Peyer's patch (tissue), 4 donors: ENCODE measurements at regions not wholly inside any gene's neighbourhood (a gene's known extent, or its start where the extent isn't known, plus 50 kb on each side); places are given as distances from the start of the nearest gene placed in this dataset.
A peak's percentile ranks its signal among the peaks of the same experiment; 100 is the strongest.

Experiments
- DNase-seq, 3 donors: peaks; one replicate each; pipeline ENCODE4 v3.0.0-alpha.2; 2017 to 2019
- H3K27ac ChIP-seq, 4 donors: fragments of 200-600 bp; sonication (generic); one replicate each; pipeline ENCODE4 v1.5.1; 2016 to 2019
- H3K27me3 ChIP-seq, 2 donors: fragments of 200-600 bp; sonication (generic); one replicate each; pipeline ENCODE4 v1.5.1; 2019
- H3K36me3 ChIP-seq, 3 donors: fragments of 200-600 bp; sonication (generic); one replicate each; pipeline ENCODE4 v1.5.1; 2016 to 2019
- H3K4me1 ChIP-seq, 4 donors: fragments of 200-600 bp; sonication (generic); one replicate each; pipeline ENCODE4 v1.5.1; 2016 to 2019
- H3K4me3 ChIP-seq, 4 donors: fragments of 200-600 bp; sonication (generic); 1 replicate in 3 of 4; 2 replicates in 1 of 4; pipeline ENCODE4 v1.5.1; 2016 to 2019; ENCODE audit warnings: mild to moderate bottlenecking in 1 of 4
- H3K9me3 ChIP-seq, 4 donors: fragments of 200-600 bp; sonication (generic); one replicate each; pipeline ENCODE4 v1.5.1; 2016 to 2019; ENCODE audit warnings: mild to moderate bottlenecking in 1 of 4
- CTCF ChIP-seq, 6 experiments: fragments of 450-650 bp in 4 of 6; fragments of 200-600 bp in 2 of 6; sonication (generic) in 1 of 6; IDR thresholded peaks; one replicate each; pipeline ENCODE4 v1.5.1; 2017 to 2019; ENCODE audit warnings: antibody characterized with exemption in 6 of 6, mild to moderate bottlenecking in 3 of 6, moderate library complexity in 1 of 6
- POLR2A ChIP-seq, 2 donors: fragments of 450-650 bp; IDR thresholded peaks; one replicate each; pipeline ENCODE4 v1.5.1; 2017; ENCODE audit warnings: antibody characterized with exemption in 2 of 2, mild to moderate bottlenecking in 2 of 2, moderate library complexity in 2 of 2

- Histone ChIP-seq H3K27me3 (no peaks in the 10 kb centered on the region), H3K4me3 (no peak overlapping the region), H3K4me1 (no peaks in the 10 kb centered on the region), H3K27ac (no peak overlapping the region), H3K36me3 (no peaks in the 10 kb centered on the region), H3K9me3 (no peaks in the 10 kb centered on the region)
- TF ChIP-seq CTCF (IDR thresholded peaks at IDR 0.05) = no peak
- no peak for TF ChIP-seq POLR2A (IDR thresholded peaks at IDR 0.05)
- no peak for DNase-seq
These were observed 2291.1 kb upstream of the PCDH20 start for GRCh38 chr13:63706751-63707150.

GRCh38 chr13:63704521-63704920 is 2288.9 kb upstream of the PCDH20 start:
- H3K27ac ChIP-seq = no peak overlapping the region
- no peaks in the 10 kb centered on the region for H3K4me1 ChIP-seq
- no peak overlapping the region for H3K4me3 ChIP-seq
- H3K27me3 ChIP-seq = no peaks in the 10 kb centered on the region
- no peak for TF ChIP-seq CTCF (IDR thresholded peaks at IDR 0.05)
- TF ChIP-seq POLR2A (IDR thresholded peaks at IDR 0.05) = no peak
- H3K36me3 ChIP-seq = no peaks in the 10 kb centered on the region
- no peak for DNase-seq
- no peaks in the 10 kb centered on the region for H3K9me3 ChIP-seq

GRCh38 chr13:63700350-63700749 is 2284.7 kb upstream of the PCDH20 start:
- Histone ChIP-seq H3K4me1 (no peaks in the 10 kb centered on the region), H3K27ac (no peak overlapping the region), H3K36me3 (no peaks in the 10 kb centered on the region), H3K4me3 (no peak overlapping the region), H3K27me3 (no peaks in the 10 kb centered on the region), H3K9me3 (no peaks in the 10 kb centered on the region)
- no peak for DNase-seq
- no peak for TF ChIP-seq POLR2A (IDR thresholded peaks at IDR 0.05)
- no peak for TF ChIP-seq CTCF (IDR thresholded peaks at IDR 0.05)

GRCh38 chr13:63699948-63700347 is 2284.3 kb upstream of the PCDH20 start:
- Histone ChIP-seq H3K27ac (no peak overlapping the region), H3K4me1 (no peaks in the 10 kb centered on the region), H3K4me3 (no peak overlapping the region), H3K27me3 (no peaks in the 10 kb centered on the region), H3K9me3 (no peaks in the 10 kb centered on the region), H3K36me3 (no peaks in the 10 kb centered on the region)
- TF ChIP-seq POLR2A (IDR thresholded peaks at IDR 0.05) = no peak
- no peak for TF ChIP-seq CTCF (IDR thresholded peaks at IDR 0.05)
- DNase-seq = no peak

GRCh38 chr13:63696055-63696454 is 2280.4 kb upstream of the PCDH20 start:
- H3K4me1 ChIP-seq = no peaks in the 10 kb centered on the region
- no peaks in the 10 kb centered on the region for H3K27me3 ChIP-seq
- peaks cover 0 to 6% (median 0%) of the 10 kb centered on the region in 4 donors for H3K9me3 ChIP-seq
- H3K4me3 ChIP-seq = no peak overlapping the region
- H3K36me3 ChIP-seq = no peaks in the 10 kb centered on the region
- TF ChIP-seq CTCF (IDR thresholded peaks at IDR 0.05) = no peak
- DNase-seq = no peak
- H3K27ac ChIP-seq = no peak overlapping the region

- Histone ChIP-seq H3K27me3 (no peaks in the 10 kb centered on the region), H3K36me3 (no peaks in the 10 kb centered on the region), H3K27ac (no peak overlapping the region), H3K4me3 (no peak overlapping the region), H3K4me1 (no peaks in the 10 kb centered on the region), H3K9me3 (peaks cover 0 to 9% (median 0%) of the 10 kb centered on the region in 4 donors)
- TF ChIP-seq CTCF (IDR thresholded peaks at IDR 0.05) = no peak
- TF ChIP-seq POLR2A (IDR thresholded peaks at IDR 0.05) = no peak
- peak in 1 of 3 donors; percentile 39 for DNase-seq
These were observed 2278.0 kb upstream of the PCDH20 start for GRCh38 chr13:63693696-63694095.
